ENCODE measurements at regions not wholly inside any gene's neighbourhood (a gene's known extent, or its start where the extent isn't known, plus 50 kb on each side); places are given as distances from the start of the nearest gene placed in this dataset.

- intact Hi-C loops (cut with micrococcal nuclease), result no loop called here
- ChIA-PET POLR2A (no interaction called here), CTCF (no interaction called here)
- H3K27me3 ChIP-seq (ENCODE audit: control insufficient read depth in 2 of 2, insufficient read depth in 2 of 2, low read length in 2 of 2), result no peaks in the 10 kb centered on the region
- DNase-seq (no peak), ATAC-seq (no peak)
- Mint-ChIP-seq H3K4me1 (no peaks in the 10 kb centered on the region), H3K9me3 (peaks cover 0 to 15% (median 0%) of the 10 kb centered on the region in 11 donors), H3K27me3 (no peaks in the 10 kb centered on the region), H3K4me3 (no peak overlapping the region), H3K36me3 (no peaks in the 10 kb centered on the region), H3K27ac (no peak overlapping the region)
- H3K4me1 ChIP-seq (ENCODE audit: control insufficient read depth in 2 of 2, insufficient read depth in 2 of 2, low read length in 2 of 2), result no peaks in the 10 kb centered on the region
- no peaks in the 10 kb centered on the region for H3K9me3 ChIP-seq (ENCODE audit: control insufficient read depth in 2 of 3, low read length in 3 of 3)
- H3K36me3 ChIP-seq (ENCODE audit: control insufficient read depth in 2 of 3, insufficient read depth in 3 of 3, low read length in 3 of 3), result no peaks in the 10 kb centered on the region
- no peak overlapping the region for H3K27ac ChIP-seq (ENCODE audit: low read depth, low read length)
- no peak overlapping the region for H3K4me3 ChIP-seq (ENCODE audit: low read length)
Measured at GRCh38 chr3:147197739-147198138, 208.6 kb downstream of the ZIC4 start.

- no peaks in the 10 kb centered on the region for H3K27me3 ChIP-seq (ENCODE audit: control insufficient read depth in 2 of 2, insufficient read depth in 2 of 2, low read length in 2 of 2)
- no peak overlapping the region for H3K27ac ChIP-seq (ENCODE audit: low read depth, low read length)
- no peaks in the 10 kb centered on the region for H3K36me3 Mint-ChIP-seq
- H3K27me3 Mint-ChIP-seq, result no peaks in the 10 kb centered on the region
- no peaks in the 10 kb centered on the region for H3K9me3 ChIP-seq (ENCODE audit: control insufficient read depth in 2 of 3, low read length in 3 of 3)
- H3K9me3 Mint-ChIP-seq, result peaks cover 0 to 19% (median 1%) of the 10 kb centered on the region in 11 donors
- H3K27ac Mint-ChIP-seq, result no peak overlapping the region
- no peaks in the 10 kb centered on the region for H3K4me1 ChIP-seq (ENCODE audit: control insufficient read depth in 2 of 2, insufficient read depth in 2 of 2, low read length in 2 of 2)
- no peaks in the 10 kb centered on the region for H3K36me3 ChIP-seq (ENCODE audit: control insufficient read depth in 2 of 3, insufficient read depth in 3 of 3, low read length in 3 of 3)
- intact Hi-C loops (cut with micrococcal nuclease), result no loop called here
- no peak overlapping the region for H3K4me3 Mint-ChIP-seq
- H3K4me3 ChIP-seq (ENCODE audit: low read length), result no peak overlapping the region
- ATAC-seq (no peak), DNase-seq (no peak)
- POLR2A ChIA-PET, result no interaction called here
- no peaks in the 10 kb centered on the region for H3K4me1 Mint-ChIP-seq
- CTCF ChIA-PET, result no interaction called here
Measured at GRCh38 chr3:147195887-147196286, 210.5 kb downstream of the ZIC4 start.

GRCh38 chr3:147191795-147192385 lies 214.5 kb downstream of the ZIC4 start:
- CTCF ChIA-PET, result no interaction called here
- intact Hi-C loops (cut with micrococcal nuclease), result no loop called here
- H3K27me3 Mint-ChIP-seq, result no peaks in the 10 kb centered on the region
- Histone ChIP-seq H3K9me3 (ENCODE audit: control insufficient read depth in 2 of 3, low read length in 3 of 3) (no peaks in the 10 kb centered on the region), H3K36me3 (ENCODE audit: control insufficient read depth in 2 of 3, insufficient read depth in 3 of 3, low read length in 3 of 3) (no peaks in the 10 kb centered on the region), H3K27ac (ENCODE audit: low read depth, low read length) (no peak overlapping the region), H3K4me3 (ENCODE audit: low read length) (no peak overlapping the region), H3K27me3 (ENCODE audit: control insufficient read depth in 2 of 2, insufficient read depth in 2 of 2, low read length in 2 of 2) (no peaks in the 10 kb centered on the region), H3K4me1 (ENCODE audit: control insufficient read depth in 2 of 2, insufficient read depth in 2 of 2, low read length in 2 of 2) (no peaks in the 10 kb centered on the region)
- no peak for DNase-seq
- no peaks in the 10 kb centered on the region for H3K4me1 Mint-ChIP-seq
- H3K9me3 Mint-ChIP-seq, result peaks cover 0 to 15% (median 4%) of the 10 kb centered on the region in 11 donors
- no peak overlapping the region for H3K4me3 Mint-ChIP-seq
- POLR2A ChIA-PET, result no interaction called here
- no peaks in the 10 kb centered on the region for H3K36me3 Mint-ChIP-seq
- H3K27ac Mint-ChIP-seq, result no peak overlapping the region
- no peak for ATAC-seq

GRCh38 chr3:147189016-147189415 lies 217.3 kb downstream of the ZIC4 start:
- intact Hi-C loops (cut with micrococcal nuclease), result no loop called here
- Histone ChIP-seq H3K9me3 (ENCODE audit: control insufficient read depth in 2 of 3, low read length in 3 of 3) (no peaks in the 10 kb centered on the region), H3K27me3 (ENCODE audit: control insufficient read depth in 2 of 2, insufficient read depth in 2 of 2, low read length in 2 of 2) (no peaks in the 10 kb centered on the region), H3K4me3 (ENCODE audit: low read length) (no peak overlapping the region), H3K4me1 (ENCODE audit: control insufficient read depth in 2 of 2, insufficient read depth in 2 of 2, low read length in 2 of 2) (no peaks in the 10 kb centered on the region), H3K36me3 (ENCODE audit: control insufficient read depth in 2 of 3, insufficient read depth in 3 of 3, low read length in 3 of 3) (no peaks in the 10 kb centered on the region), H3K27ac (ENCODE audit: low read depth, low read length) (no peak overlapping the region)
- POLR2A ChIA-PET, result no interaction called here
- H3K27ac Mint-ChIP-seq, result no peak overlapping the region
- no peaks in the 10 kb centered on the region for H3K27me3 Mint-ChIP-seq
- H3K4me3 Mint-ChIP-seq, result no peak overlapping the region
- peaks cover 0 to 12% (median 4%) of the 10 kb centered on the region in 11 donors for H3K9me3 Mint-ChIP-seq
- H3K36me3 Mint-ChIP-seq, result no peaks in the 10 kb centered on the region
- H3K4me1 Mint-ChIP-seq, result no peaks in the 10 kb centered on the region
- ATAC-seq, result no peak
- CTCF ChIA-PET, result no interaction called here
- no peak for DNase-seq

- Mint-ChIP-seq H3K4me3 (no peak overlapping the region), H3K4me1 (no peaks in the 10 kb centered on the region), H3K36me3 (no peaks in the 10 kb centered on the region), H3K27me3 (no peaks in the 10 kb centered on the region), H3K9me3 (peaks cover 0 to 12% (median 3%) of the 10 kb centered on the region in 11 donors), H3K27ac (no peak overlapping the region)
- DNase-seq, result no peak
- ChIA-PET CTCF (no interaction called here), POLR2A (no interaction called here)
- Histone ChIP-seq H3K36me3 (ENCODE audit: control insufficient read depth in 2 of 3, insufficient read depth in 3 of 3, low read length in 3 of 3) (no peaks in the 10 kb centered on the region), H3K27ac (ENCODE audit: low read depth, low read length) (no peak overlapping the region), H3K27me3 (ENCODE audit: control insufficient read depth in 2 of 2, insufficient read depth in 2 of 2, low read length in 2 of 2) (no peaks in the 10 kb centered on the region), H3K9me3 (ENCODE audit: control insufficient read depth in 2 of 3, low read length in 3 of 3) (no peaks in the 10 kb centered on the region), H3K4me3 (ENCODE audit: low read length) (no peak overlapping the region), H3K4me1 (ENCODE audit: control insufficient read depth in 2 of 2, insufficient read depth in 2 of 2, low read length in 2 of 2) (no peaks in the 10 kb centered on the region)
- ATAC-seq, result no peak
- intact Hi-C loops (cut with micrococcal nuclease), result no loop called here
Measured at GRCh38 chr3:147187687-147188086, 218.7 kb downstream of the ZIC4 start.

GRCh38 chr3:147185781-147186180 lies 220.6 kb downstream of the ZIC4 start:
- no peaks in the 10 kb centered on the region for H3K4me1 ChIP-seq (ENCODE audit: control insufficient read depth in 2 of 2, insufficient read depth in 2 of 2, low read length in 2 of 2)
- no peaks in the 10 kb centered on the region for H3K27me3 ChIP-seq (ENCODE audit: control insufficient read depth in 2 of 2, insufficient read depth in 2 of 2, low read length in 2 of 2)
- ChIA-PET POLR2A (no interaction called here), CTCF (no interaction called here)
- no peak overlapping the region for H3K27ac ChIP-seq (ENCODE audit: low read depth, low read length)
- Mint-ChIP-seq H3K27me3 (no peaks in the 10 kb centered on the region), H3K9me3 (peaks cover 0 to 5% (median 2%) of the 10 kb centered on the region in 11 donors), H3K27ac (no peak overlapping the region), H3K36me3 (no peaks in the 10 kb centered on the region), H3K4me3 (no peak overlapping the region), H3K4me1 (no peaks in the 10 kb centered on the region)
- DNase-seq (no peak), ATAC-seq (no peak)
- intact Hi-C loops (cut with micrococcal nuclease), result no loop called here
- no peaks in the 10 kb centered on the region for H3K36me3 ChIP-seq (ENCODE audit: control insufficient read depth in 2 of 3, insufficient read depth in 3 of 3, low read length in 3 of 3)
- no peak overlapping the region for H3K4me3 ChIP-seq (ENCODE audit: low read length)
- no peaks in the 10 kb centered on the region for H3K9me3 ChIP-seq (ENCODE audit: control insufficient read depth in 2 of 3, low read length in 3 of 3)

- peaks cover 0 to 5% (median 0%) of the 10 kb centered on the region in 11 donors for H3K9me3 Mint-ChIP-seq
- H3K9me3 ChIP-seq (ENCODE audit: control insufficient read depth in 2 of 3, low read length in 3 of 3), result no peaks in the 10 kb centered on the region
- no peaks in the 10 kb centered on the region for H3K27me3 Mint-ChIP-seq
- no peak overlapping the region for H3K4me3 ChIP-seq (ENCODE audit: low read length)
- intact Hi-C loops (cut with micrococcal nuclease), result no loop called here
- no peaks in the 10 kb centered on the region for H3K36me3 Mint-ChIP-seq
- H3K36me3 ChIP-seq (ENCODE audit: control insufficient read depth in 2 of 3, insufficient read depth in 3 of 3, low read length in 3 of 3), result no peaks in the 10 kb centered on the region
- no peak overlapping the region for H3K4me3 Mint-ChIP-seq
- no peak overlapping the region for H3K27ac Mint-ChIP-seq
- no peak for ATAC-seq
- H3K4me1 Mint-ChIP-seq, result no peaks in the 10 kb centered on the region
- H3K27me3 ChIP-seq (ENCODE audit: control insufficient read depth in 2 of 2, insufficient read depth in 2 of 2, low read length in 2 of 2), result no peaks in the 10 kb centered on the region
- ChIA-PET CTCF (no interaction called here), POLR2A (no interaction called here)
- no peak for DNase-seq
- H3K4me1 ChIP-seq (ENCODE audit: control insufficient read depth in 2 of 2, insufficient read depth in 2 of 2, low read length in 2 of 2), result no peaks in the 10 kb centered on the region
- H3K27ac ChIP-seq (ENCODE audit: low read depth, low read length), result no peak overlapping the region
Measured at GRCh38 chr3:147184794-147185193, 221.5 kb downstream of the ZIC4 start.
